H1 (cell line): ENCODE measurements at regions not wholly inside any gene's neighbourhood (a gene's known extent, or its start where the extent isn't known, plus 50 kb on each side); places are given as distances from the start of the nearest gene placed in this dataset.

Source experiments
- CTCF ChIA-PET: fragments of 300-600 bp; sonication (Branson Sonifier 250); formaldehyde crosslinking; loops from one replicate; lab custom pipeline; 2021; ENCODE audit not compliant: partially characterized antibody; lab: Charles Lee
- POLR2A ChIA-PET: fragments of 300-600 bp; sonication (Branson Sonifier 250); formaldehyde crosslinking; loops from one replicate; lab custom pipeline; 2021; ENCODE audit warnings: inconsistent platforms; ENCODE audit not compliant: partially characterized antibody; lab: Charles Lee
- DNase-seq, 2 experiments: peaks; one replicate each; pipeline versions ENCODE4 v3.0.0 to v3.0.0-alpha.2; 2010 to 2022; ENCODE audit warnings: low spot score in 2 of 2, low read depth in 1 of 2, mixed read lengths in 1 of 2
- FAIRE-seq: peaks from 2 replicates; lab custom pipeline; 2011; peaks lifted over from hg19 to GRCh38; lab: Jason Lieb, UNC
- H2AFZ ChIP-seq: 2 replicates; pipeline ENCODE4 v1.8.1; 2012; ENCODE audit warnings: low read length, inconsistent platforms
- H2AK5ac ChIP-seq: 2 replicates; pipeline ENCODE4 v1.6.1; 2013; ENCODE audit warnings: low read depth, low read length
- H2BK120ac ChIP-seq: replicated peaks from 2 replicates; pipeline ENCODE3; 2013; ENCODE audit warnings: low read depth, low read length, inconsistent platforms
- H2BK12ac ChIP-seq: 2 replicates; pipeline ENCODE4 v1.6.1; 2013; ENCODE audit warnings: low read depth, low read length
- H2BK15ac ChIP-seq: 2 replicates; pipeline ENCODE4 v1.6.1; 2013; ENCODE audit warnings: low read length
- H2BK20ac ChIP-seq: 2 replicates; pipeline ENCODE4 v1.6.1; 2013; ENCODE audit warnings: low read length
- H2BK5ac ChIP-seq: 2 replicates; pipeline ENCODE4 v1.6.1; 2013; ENCODE audit warnings: low read depth, low read length
- H3K14ac ChIP-seq: 2 replicates; pipeline ENCODE4 v1.6.1; 2013; ENCODE audit warnings: inconsistent platforms; ENCODE audit not compliant: insufficient read length
- H3K18ac ChIP-seq: 2 replicates; pipeline ENCODE4 v1.6.1; 2013; ENCODE audit warnings: low read length; ENCODE audit errors: extremely low read depth
- H3K23ac ChIP-seq: 2 replicates; pipeline ENCODE4 v1.6.1; 2013; ENCODE audit warnings: inconsistent platforms; ENCODE audit not compliant: insufficient read length
- H3K23me2 ChIP-seq: 2 replicates; pipeline ENCODE4 v1.6.1; 2013; ENCODE audit warnings: low read depth, low read length
- H3K27ac ChIP-seq: 2 replicates; pipeline ENCODE4 v1.6.1; 2011; ENCODE audit warnings: low read depth, low read length, inconsistent platforms
- H3K27me3 ChIP-seq, 4 experiments: replicated peaks in 1 of 4; 1 replicate in 1 of 4; 2 replicates in 3 of 4; pipeline versions ENCODE4 v1.6.1 to v1.8.1; 2011 to 2013; ENCODE audit warnings: low read length in 3 of 4, mild to moderate bottlenecking in 3 of 4, inconsistent platforms in 2 of 4, mixed read lengths in 2 of 4, moderate library complexity in 1 of 4; ENCODE audit not compliant: control insufficient read depth in 3 of 4, insufficient read depth in 3 of 4; ENCODE audit errors: extremely low read depth in 1 of 4
- H3K36me3 ChIP-seq, 4 experiments: 2 replicates each; pipeline versions ENCODE4 v1.6.1 to v1.8.1; 2011 to 2013; ENCODE audit warnings: mild to moderate bottlenecking in 4 of 4, low read length in 3 of 4, moderate library complexity in 2 of 4, control low read depth in 1 of 4, inconsistent platforms in 1 of 4; ENCODE audit not compliant: insufficient read depth in 4 of 4, control insufficient read depth in 2 of 4
- H3K4ac ChIP-seq: replicated peaks from 2 replicates; pipeline ENCODE3; 2013; ENCODE audit warnings: low read length, low read depth, mixed read lengths, inconsistent platforms; ENCODE audit not compliant: insufficient read length
- H3K4me1 ChIP-seq, 4 experiments: replicated peaks in 1 of 4; 1 replicate in 1 of 4; 2 replicates in 3 of 4; pipeline versions ENCODE4 v1.6.1 to v1.8.1; 2011 to 2013; ENCODE audit warnings: low read length in 3 of 4, inconsistent platforms in 2 of 4, mixed read lengths in 1 of 4; ENCODE audit not compliant: insufficient read depth in 4 of 4, control insufficient read depth in 3 of 4
- H3K4me2 ChIP-seq, 2 experiments: 2 replicates each; pipeline versions ENCODE4 v1.6.1 to v1.8.1; 2011 to 2013; ENCODE audit warnings: low read depth in 2 of 2, low read length in 2 of 2, control low read depth in 1 of 2, inconsistent platforms in 1 of 2, mild to moderate bottlenecking in 1 of 2; ENCODE audit not compliant: insufficient read depth in 1 of 2
- H3K4me3 ChIP-seq, 4 experiments: fragments of 200-600, 300-600 bp in 1 of 4; sonication (generic), shearing (Covaris generic), sonication (Bioruptor Twin) in 1 of 4; 2 replicates each; pipeline versions ENCODE4 v1.5.1 to v1.8.1; 2011 to 2016; ENCODE audit warnings: low read length in 4 of 4, low read depth in 3 of 4, control low read depth in 2 of 4, inconsistent platforms in 2 of 4, mild to moderate bottlenecking in 2 of 4, mixed read lengths in 1 of 4, moderate library complexity in 1 of 4; ENCODE audit not compliant: insufficient read depth in 2 of 4; ENCODE audit errors: extremely low read depth in 1 of 4
- H3K56ac ChIP-seq: replicated peaks from 2 replicates; pipeline ENCODE3; 2013; ENCODE audit warnings: low read depth, mild to moderate bottlenecking, mixed read lengths, low read length, inconsistent platforms; ENCODE audit not compliant: insufficient read length
- H3K79me1 ChIP-seq: 2 replicates; pipeline ENCODE4 v1.6.1; 2013; ENCODE audit warnings: low read depth, low read length, control low read depth
- H3K79me2 ChIP-seq, 2 experiments: 2 replicates each; pipeline versions ENCODE4 v1.6.1 to v1.8.1; 2012 to 2013; ENCODE audit warnings: low read length in 2 of 2, mild to moderate bottlenecking in 2 of 2, inconsistent platforms in 1 of 2; ENCODE audit not compliant: insufficient read depth in 2 of 2, control insufficient read depth in 1 of 2
- H3K9ac ChIP-seq, 4 experiments: replicated peaks in 1 of 4; 1 replicate in 1 of 4; 2 replicates in 3 of 4; pipeline versions ENCODE4 v1.6.1 to v1.8.1; 2011 to 2013; ENCODE audit warnings: low read depth in 3 of 4, low read length in 3 of 4, control low read depth in 2 of 4, mild to moderate bottlenecking in 2 of 4, moderate library complexity in 2 of 4, inconsistent platforms in 1 of 4; ENCODE audit errors: extremely low read depth in 1 of 4
- H3K9me3 ChIP-seq, 2 experiments: 2 replicates each; pipeline versions ENCODE4 v1.6.1 to v1.8.1; 2012 to 2013; ENCODE audit warnings: mild to moderate bottlenecking in 2 of 2, moderate library complexity in 2 of 2, control low read depth in 1 of 2, inconsistent platforms in 1 of 2, low read depth in 1 of 2, low read length in 1 of 2, mixed read lengths in 1 of 2; ENCODE audit not compliant: insufficient read depth in 2 of 2
- H4K20me1 ChIP-seq, 2 experiments: replicated peaks in 1 of 2; 2 replicates each; pipeline versions ENCODE3 to v1.8.1; 2011 to 2013; ENCODE audit warnings: inconsistent platforms in 2 of 2, low read length in 2 of 2, mild to moderate bottlenecking in 1 of 2; ENCODE audit not compliant: insufficient read depth in 2 of 2, control insufficient read depth in 1 of 2
- H4K5ac ChIP-seq: 2 replicates; pipeline ENCODE4 v1.6.1; 2013; ENCODE audit warnings: low read length, low read depth, mixed read lengths, inconsistent platforms; ENCODE audit not compliant: insufficient read length
- H4K8ac ChIP-seq: 2 replicates; pipeline ENCODE4 v1.8.0; 2013; ENCODE audit warnings: mild to moderate bottlenecking, moderate library complexity, low read length, inconsistent platforms; ENCODE audit not compliant: insufficient read depth; ENCODE audit errors: extremely low read depth
- H4K91ac ChIP-seq: replicated peaks from 2 replicates; pipeline ENCODE3; 2013; ENCODE audit warnings: low read length, mixed read lengths, inconsistent platforms; ENCODE audit not compliant: insufficient read length
- BCL11A ChIP-seq, 2 experiments: IDR thresholded peaks; one replicate each; pipeline ENCODE4 v1.6.1; 2011; ENCODE audit warnings: low read depth in 2 of 2, low read length in 2 of 2, mild to moderate bottlenecking in 2 of 2
- CBX5 ChIP-seq: fragments of 300-800, 300-1000 bp; sonication (generic); IDR thresholded peaks from 2 replicates; pipeline ENCODE4 v1.7.1; 2016; ENCODE audit warnings: antibody characterized with exemption, low read length, low read depth
- CBX8 ChIP-seq: fragments of 300-800, 300-1000 bp; sonication (generic); IDR thresholded peaks from 2 replicates; pipeline ENCODE4 v1.7.1; 2016; ENCODE audit warnings: low read depth, low read length, borderline replicate concordance
- EGR1 ChIP-seq: IDR thresholded peaks from 2 replicates; pipeline ENCODE4 v1.6.1; 2011; ENCODE audit warnings: low read depth, low read length, borderline replicate concordance
- HDAC2 ChIP-seq, 2 experiments: fragments of 300-600 bp in 1 of 2; sonication (generic) in 1 of 2; IDR thresholded peaks; 2 replicates each; pipeline ENCODE4 v1.6.1; 2011 to 2012; ENCODE audit warnings: low read depth in 2 of 2, low read length in 2 of 2, mild to moderate bottlenecking in 2 of 2, moderate library complexity in 2 of 2, borderline replicate concordance in 1 of 2, inconsistent platforms in 1 of 2
- JUN ChIP-seq: IDR thresholded peaks from 2 replicates; pipeline ENCODE4 v1.6.1; 2011; ENCODE audit warnings: low read depth, mild to moderate bottlenecking, improper control_type of control experiment, low read length
- KDM1A ChIP-seq: fragments of 200-600, 300-600 bp; sonication (generic); IDR thresholded peaks from 2 replicates; pipeline ENCODE4 v1.7.1; 2016; ENCODE audit warnings: mild to moderate bottlenecking, low read length, borderline replicate concordance
- KDM5A ChIP-seq: fragments of 200-600 bp; IDR thresholded peaks from 2 replicates; pipeline ENCODE4 v1.7.1; 2012; ENCODE audit warnings: mild to moderate bottlenecking, low read length, inconsistent platforms, mixed read lengths
- NRF1 ChIP-seq: IDR thresholded peaks from 2 replicates; pipeline ENCODE4 v1.6.1; 2011; ENCODE audit warnings: mild to moderate bottlenecking, low read depth, low read length, improper control_type of control experiment
- POLR2A ChIP-seq, 2 experiments: IDR thresholded peaks; 1 replicate in 1 of 2; 2 replicates in 1 of 2; pipeline ENCODE4 v1.6.1; 2011; ENCODE audit warnings: low read depth in 2 of 2, low read length in 2 of 2, mild to moderate bottlenecking in 2 of 2; ENCODE audit errors: control extremely low read depth in 1 of 2
- POLR2AphosphoS5 ChIP-seq: IDR thresholded peaks from 2 replicates; pipeline ENCODE4 v1.6.1; 2011; ENCODE audit warnings: low read depth, low read length
- RBBP5 ChIP-seq: IDR thresholded peaks from 2 replicates; pipeline ENCODE4 v1.7.1; 2012; ENCODE audit warnings: low read depth, mild to moderate bottlenecking, inconsistent platforms, low read length, moderate library complexity, borderline replicate concordance
- RXRA ChIP-seq: IDR thresholded peaks from 2 replicates; pipeline ENCODE4 v1.6.1; 2011; ENCODE audit warnings: low read depth, mild to moderate bottlenecking, low read length, moderate library complexity; ENCODE audit not compliant: insufficient read depth
- SIX5 ChIP-seq: IDR thresholded peaks from 2 replicates; pipeline ENCODE4 v1.6.1; 2011; ENCODE audit warnings: mild to moderate bottlenecking, low read depth, low read length
- ZNF274 ChIP-seq: IDR thresholded peaks from 2 replicates; pipeline ENCODE4 v1.7.0; 2012; ENCODE audit warnings: low read length, borderline replicate concordance; ENCODE audit errors: extremely low read depth
- WGBS, 2 experiments: shearing (Covaris generic) in 1 of 2; methylation state at CpG; one replicate each; pipeline versions ENCODE4 v1.1.6 to v1.1.7; 2013 to 2015; ENCODE audit warnings: low lambda C conversion rate in 2 of 2, mixed read lengths in 2 of 2, inconsistent platforms in 1 of 2, low coverage in 1 of 2, missing lambda C conversion rate in 1 of 2; ENCODE audit not compliant: insufficient replicate concordance in 2 of 2, insufficient coverage in 1 of 2, insufficient read length in 1 of 2; ENCODE audit errors: extremely low coverage in 1 of 2, missing lambda C conversion rate in 1 of 2; 5-methylcytosine and 5-hydroxymethylcytosine counted together
- TF ChIP-seq, protein P1 (sequence below): IDR thresholded peaks from 2 replicates; pipeline ENCODE4 v1.6.1; 2012; ENCODE audit warnings: inconsistent platforms

DNA sequence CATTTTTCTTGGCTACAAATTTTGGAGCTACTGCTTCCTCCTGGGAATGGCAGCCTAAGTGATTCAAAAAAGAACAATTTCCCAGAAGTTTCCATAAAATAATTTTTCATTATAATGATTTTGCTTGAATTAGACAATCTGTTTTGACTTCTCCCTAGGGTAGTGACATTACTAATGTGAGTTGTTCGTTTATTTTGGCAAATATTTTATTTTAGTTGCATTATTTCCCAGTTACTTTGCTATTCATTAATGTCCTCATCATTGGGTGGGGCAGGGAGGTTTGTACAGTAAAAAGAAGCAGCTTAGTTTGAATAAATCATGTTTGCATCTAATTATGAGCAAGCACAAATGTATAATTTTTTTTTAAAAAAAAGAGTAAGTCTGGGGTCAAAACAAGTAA lies 686.6 kb downstream of the ROBO2 start:
- Histone ChIP-seq H3K9ac (no peak overlapping the region), H3K79me1 (no peaks in the 10 kb centered on the region), H4K5ac (no peak overlapping the region), H3K27ac (no peak overlapping the region), H2BK15ac (no peak overlapping the region), H2BK5ac (no peak overlapping the region), H3K4ac (no peak overlapping the region), H3K36me3 (no peaks in the 10 kb centered on the region), H3K79me2 (no peaks in the 10 kb centered on the region), H4K20me1 (no peaks in the 10 kb centered on the region), H2AK5ac (no peak overlapping the region), H2BK120ac (no peak overlapping the region), H4K8ac (no peak overlapping the region), H3K4me1 (no peaks in the 10 kb centered on the region), H3K18ac (no peak overlapping the region), H2BK12ac (no peak overlapping the region), H3K9me3 (no peaks in the 10 kb centered on the region; a peak in 1 of 4 replicates), H3K23ac (no peak overlapping the region), H3K27me3 (no peaks in the 10 kb centered on the region), H3K56ac (no peak overlapping the region), H3K23me2 (no peaks in the 10 kb centered on the region), H3K14ac (no peak overlapping the region), H2AFZ (no peak overlapping the region), H3K4me3 (no peak overlapping the region), H3K4me2 (no peak overlapping the region), H2BK20ac (no peak overlapping the region), H4K91ac (no peak overlapping the region)
- DNase-seq, result no peak
- FAIRE-seq, result no peak
- ChIA-PET POLR2A (interaction anchor here (0.6 kb wide), 1 partner anchor 278 kb away, joined by 4 read pairs; no protein-coding TSS in a partner anchor), CTCF (interaction anchor here (0.6 to 0.8 kb wide), 2 partner anchors 100 to 406 kb away, joined by 3 to 7 read pairs; no protein-coding TSS in a partner anchor)
- TF ChIP-seq RBBP5 (no peak), POLR2A (IDR thresholded peaks at IDR 0.05; ENCODE audit: control extremely low read depth in 1 of 2, low read depth in 2 of 2, low read length in 2 of 2) (no peak), RXRA (no peak), EGR1 (no peak), NRF1 (no peak), SIX5 (no peak), CBX8 (no peak), HDAC2 (IDR thresholded peaks at IDR 0.05; ENCODE audit: borderline replicate concordance in 1 of 2, low read depth in 2 of 2, low read length in 2 of 2) (no peak), JUN (no peak), KDM1A (no peak), CBX5 (no peak), BCL11A (IDR thresholded peaks at IDR 0.05; ENCODE audit: low read depth in 2 of 2, low read length in 2 of 2) (no peak), ZNF274 (no peak), KDM5A (no peak), POLR2AphosphoS5 (no peak)
- TF ChIP-seq, protein P1, sequence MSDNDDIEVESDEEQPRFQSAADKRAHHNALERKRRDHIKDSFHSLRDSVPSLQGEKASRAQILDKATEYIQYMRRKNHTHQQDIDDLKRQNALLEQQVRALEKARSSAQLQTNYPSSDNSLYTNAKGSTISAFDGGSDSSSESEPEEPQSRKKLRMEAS, result no peak
- 97% methylated on average over 1 of the region's 1 CpG; no CpG with 5 or more reads in 1 of the 2 experiments for WGBS, 2 experiments
